Inflammatory macrophage (primary cell): ENCODE measurements at regions not wholly inside any gene's neighbourhood (a gene's known extent, or its start where the extent isn't known, plus 50 kb on each side); places are given as distances from the start of the nearest gene placed in this dataset.
"Not testable (repeated sequence)": the region's sequence is repeated elsewhere in the genome, so short reads cannot be mapped to it uniquely, and the experiment has no call there.

Source experiments
- DNase-seq, 2 donors: peaks; one replicate each; pipeline ENCODE4 v3.0.0-alpha.2; 2020 to 2022

- DNase-seq, result no peak
Observed at GRCh38 chr9:81814401-81814793, 113.8 kb upstream of the SPATA31D4 start.

- no peak for DNase-seq
Observed at GRCh38 chr9:81814794-81815464, 113.3 kb upstream of the SPATA31D4 start.

- DNase-seq, result no peak
Observed at GRCh38 chr9:81815781-81816180, 112.4 kb upstream of the SPATA31D4 start.

- no peak for DNase-seq
Observed at GRCh38 chr9:81819155-81819554, 109.1 kb upstream of the SPATA31D4 start.

GRCh38 chr9:81819859-81820546 is 108.2 kb upstream of the SPATA31D4 start:
- no peak for DNase-seq

- DNase-seq, result no peak
Observed at GRCh38 chr9:81822301-81822865, 105.8 kb upstream of the SPATA31D4 start.

GRCh38 chr9:81822967-81823366 is 105.3 kb upstream of the SPATA31D4 start:
- DNase-seq, result no peak

GRCh38 chr9:81823672-81824554 is 104.3 kb upstream of the SPATA31D4 start:
- DNase-seq, result no peak

GRCh38 chr9:81824802-81825730 is 103.2 kb upstream of the SPATA31D4 start:
- DNase-seq, result no peak

- no peak for DNase-seq
Observed at GRCh38 chr9:81825846-81826516, 102.2 kb upstream of the SPATA31D4 start.

GRCh38 chr9:81826517-81826906 is 101.7 kb upstream of the SPATA31D4 start:
- DNase-seq, result no peak

GRCh38 chr9:81827616-81828296 is 100.5 kb upstream of the SPATA31D4 start:
- no peak for DNase-seq

- DNase-seq, result no peak
Observed at GRCh38 chr9:81829195-81829882, 98.9 kb upstream of the SPATA31D4 start.

GRCh38 chr9:81830431-81830830 is 97.8 kb upstream of the SPATA31D4 start:
- DNase-seq, result not testable (repeated sequence)

- no peak for DNase-seq
Observed at GRCh38 chr9:81832571-81833285, 95.5 kb upstream of the SPATA31D4 start.

GRCh38 chr9:81833563-81834345 is 94.5 kb upstream of the SPATA31D4 start:
- DNase-seq, result no peak

- DNase-seq, result no peak
Observed at GRCh38 chr9:81841333-81841732, 86.9 kb upstream of the SPATA31D4 start.

GRCh38 chr9:81844131-81844567 is 84.1 kb upstream of the SPATA31D4 start:
- no peak for DNase-seq
